NCI-H82 treated with DMSO at 0.1 percent for 48 hours (cell line): ENCODE measurements at regions not wholly inside any gene's neighbourhood (a gene's known extent, or its start where the extent isn't known, plus 50 kb on each side); places are given as distances from the start of the nearest gene placed in this dataset.

Experiments used
- DNase-seq: peaks from one replicate; lab custom pipeline; 2025; ENCODE audit not compliant: unreplicated experiment; lab: John Stamatoyannopoulos, UW

- DNase-seq = no peak
Observed at GRCh38 chr6:90722648-90723047, 135.8 kb upstream of the MAP3K7 start.

- DNase-seq = no peak
Observed at GRCh38 chr6:90720404-90720803, 133.5 kb upstream of the MAP3K7 start.

- no peak for DNase-seq
Observed at GRCh38 chr6:90719321-90720195, 132.7 kb upstream of the MAP3K7 start.

- DNase-seq = no peak
Observed at GRCh38 chr6:90716376-90716775, 129.5 kb upstream of the MAP3K7 start.

GRCh38 chr6:90715093-90715655 is 128.3 kb upstream of the MAP3K7 start:
- DNase-seq = no peak

- no peak for DNase-seq
Observed at GRCh38 chr6:90714319-90714718, 127.4 kb upstream of the MAP3K7 start.

GRCh38 chr6:90712114-90712513 is 125.2 kb upstream of the MAP3K7 start:
- DNase-seq = no peak

GRCh38 chr6:90709431-90709996 is 122.6 kb upstream of the MAP3K7 start:
- DNase-seq = no peak

- no peak for DNase-seq
Observed at GRCh38 chr6:90708206-90708737, 121.4 kb upstream of the MAP3K7 start.

- no peak for DNase-seq
Observed at GRCh38 chr6:90707246-90707645, 120.4 kb upstream of the MAP3K7 start.

GRCh38 chr6:90703336-90703735 is 116.5 kb upstream of the MAP3K7 start:
- no peak for DNase-seq

GRCh38 chr6:90701926-90702325 is 115.1 kb upstream of the MAP3K7 start:
- DNase-seq = no peak

- DNase-seq = no peak
Observed at GRCh38 chr6:90701146-90701781, 114.4 kb upstream of the MAP3K7 start.

- no peak for DNase-seq
Observed at GRCh38 chr6:90695316-90695715, 108.4 kb upstream of the MAP3K7 start.

- DNase-seq = no peak
Observed at GRCh38 chr6:90694802-90695201, 107.9 kb upstream of the MAP3K7 start.

GRCh38 chr6:90691823-90692222 is 105.0 kb upstream of the MAP3K7 start:
- DNase-seq = no peak

GRCh38 chr6:90689172-90689571 is 102.3 kb upstream of the MAP3K7 start:
- DNase-seq = no peak

- DNase-seq = no peak
Observed at GRCh38 chr6:90687775-90688380, 101.0 kb upstream of the MAP3K7 start.

- no peak for DNase-seq
Observed at GRCh38 chr6:90681863-90682262, 95.0 kb upstream of the MAP3K7 start.

- DNase-seq = no peak
Observed at GRCh38 chr6:90678049-90678779, 91.3 kb upstream of the MAP3K7 start.
